ENCODE measurements at regions not wholly inside any gene's neighbourhood (a gene's known extent, or its start where the extent isn't known, plus 50 kb on each side); places are given as distances from the start of the nearest gene placed in this dataset.

- DNase-seq: no peak
These were observed 174.2 kb upstream of the PLEKHG7 start for GRCh38 chr12:92528586-92528985.

DNA sequence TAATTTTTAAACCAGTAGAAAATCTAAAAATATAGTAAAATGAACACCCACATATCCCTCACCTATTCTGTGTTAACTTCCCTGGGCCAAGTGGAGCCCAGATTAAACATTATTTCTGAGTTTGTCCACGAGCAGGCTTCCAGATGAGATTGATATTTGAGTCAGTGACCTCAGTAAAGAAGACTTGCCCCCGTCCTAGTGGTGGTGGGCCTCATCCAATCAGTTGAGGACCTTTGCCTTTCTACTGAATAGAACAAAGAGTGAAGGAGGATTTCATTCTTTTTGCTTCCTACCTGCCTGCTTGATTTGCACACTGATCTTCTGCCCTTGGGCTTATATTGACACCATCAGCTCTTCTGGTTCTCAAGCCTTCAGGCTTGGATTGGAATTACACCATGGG lies 174.7 kb upstream of the PLEKHG7 start:
- DNase-seq: no peak

GRCh38 chr12:92524489-92524888 lies 178.3 kb upstream of the PLEKHG7 start:
- DNase-seq: no peak

GRCh38 chr12:92520511-92520910 lies 182.3 kb upstream of the PLEKHG7 start:
- no peak for DNase-seq

- DNase-seq: no peak
These were observed 183.5 kb upstream of the PLEKHG7 start for GRCh38 chr12:92519284-92519683.

- DNase-seq: no peak
These were observed 184.7 kb upstream of the PLEKHG7 start for GRCh38 chr12:92518071-92518470.

DNA sequence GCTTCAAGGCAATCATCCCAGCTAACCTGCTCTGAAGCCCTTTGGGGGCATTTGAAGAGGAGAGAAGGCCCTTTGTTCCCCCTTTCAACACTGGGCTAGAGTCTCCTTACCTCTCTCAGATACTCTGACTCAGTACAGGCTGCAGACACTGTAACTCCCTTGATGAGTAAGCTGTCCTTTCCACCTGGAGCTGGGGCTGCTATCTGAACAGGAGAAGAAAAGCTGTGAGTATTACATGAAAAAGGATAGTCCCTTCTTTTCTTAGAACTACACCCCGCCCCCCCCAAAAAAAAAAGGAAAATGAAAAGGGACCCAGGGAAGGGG lies 186.6 kb upstream of the PLEKHG7 start:
- DNase-seq: no peak

- DNase-seq: no peak
These were observed 189.5 kb upstream of the PLEKHG7 start for GRCh38 chr12:92513231-92513730.

DNA sequence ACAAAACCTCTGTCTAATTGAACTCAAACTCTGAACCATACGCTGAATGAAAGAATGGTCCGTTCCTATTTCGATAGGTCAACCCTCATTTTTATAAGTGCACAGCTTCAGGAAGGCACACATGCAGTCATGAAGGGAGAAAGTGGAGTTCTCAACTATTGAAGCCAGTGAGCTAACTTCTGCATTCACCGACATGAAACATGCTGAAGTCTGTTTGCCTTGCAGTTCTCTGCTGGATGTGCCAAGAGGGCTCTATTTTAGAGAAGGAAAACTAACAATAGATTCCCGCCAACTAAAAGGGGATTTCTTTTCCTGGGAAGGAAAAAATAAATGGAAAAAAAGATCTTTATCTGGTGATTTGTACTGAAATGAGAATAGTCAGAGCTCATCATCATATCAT lies 191.0 kb upstream of the PLEKHG7 start:
- DNase-seq: no peak

DNA sequence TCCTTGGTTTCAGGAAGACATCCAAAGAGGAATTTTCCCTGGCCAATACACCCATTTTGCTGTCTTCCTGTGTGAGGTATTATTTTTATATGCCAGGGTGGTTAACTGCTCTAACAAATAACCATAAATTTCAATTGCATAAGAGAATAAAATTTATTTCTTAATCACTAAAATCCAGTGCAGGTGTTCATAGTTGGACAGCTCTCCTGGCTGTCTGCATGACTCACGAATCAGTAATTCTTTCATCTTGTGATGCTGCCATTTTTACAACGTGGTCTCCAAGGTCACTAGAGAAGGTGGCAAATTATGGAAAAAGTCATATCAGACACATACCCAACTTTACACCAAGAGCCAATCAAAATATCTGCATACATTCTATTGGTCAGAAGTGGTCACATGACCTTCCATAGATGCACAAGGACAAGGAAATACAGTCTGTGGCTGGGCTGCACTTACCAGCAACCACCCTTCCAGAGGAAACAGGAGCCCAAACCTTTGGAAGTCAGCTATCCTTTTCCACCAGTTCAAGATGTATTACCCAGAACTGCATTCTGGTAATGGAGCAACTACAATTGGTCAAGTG lies 193.5 kb upstream of the PLEKHG7 start:
- no peak for DNase-seq

GRCh38 chr12:92506891-92507290 lies 195.9 kb upstream of the PLEKHG7 start:
- no peak for DNase-seq

GRCh38 chr12:92506460-92506859 lies 196.3 kb upstream of the PLEKHG7 start:
- no peak for DNase-seq

DNA sequence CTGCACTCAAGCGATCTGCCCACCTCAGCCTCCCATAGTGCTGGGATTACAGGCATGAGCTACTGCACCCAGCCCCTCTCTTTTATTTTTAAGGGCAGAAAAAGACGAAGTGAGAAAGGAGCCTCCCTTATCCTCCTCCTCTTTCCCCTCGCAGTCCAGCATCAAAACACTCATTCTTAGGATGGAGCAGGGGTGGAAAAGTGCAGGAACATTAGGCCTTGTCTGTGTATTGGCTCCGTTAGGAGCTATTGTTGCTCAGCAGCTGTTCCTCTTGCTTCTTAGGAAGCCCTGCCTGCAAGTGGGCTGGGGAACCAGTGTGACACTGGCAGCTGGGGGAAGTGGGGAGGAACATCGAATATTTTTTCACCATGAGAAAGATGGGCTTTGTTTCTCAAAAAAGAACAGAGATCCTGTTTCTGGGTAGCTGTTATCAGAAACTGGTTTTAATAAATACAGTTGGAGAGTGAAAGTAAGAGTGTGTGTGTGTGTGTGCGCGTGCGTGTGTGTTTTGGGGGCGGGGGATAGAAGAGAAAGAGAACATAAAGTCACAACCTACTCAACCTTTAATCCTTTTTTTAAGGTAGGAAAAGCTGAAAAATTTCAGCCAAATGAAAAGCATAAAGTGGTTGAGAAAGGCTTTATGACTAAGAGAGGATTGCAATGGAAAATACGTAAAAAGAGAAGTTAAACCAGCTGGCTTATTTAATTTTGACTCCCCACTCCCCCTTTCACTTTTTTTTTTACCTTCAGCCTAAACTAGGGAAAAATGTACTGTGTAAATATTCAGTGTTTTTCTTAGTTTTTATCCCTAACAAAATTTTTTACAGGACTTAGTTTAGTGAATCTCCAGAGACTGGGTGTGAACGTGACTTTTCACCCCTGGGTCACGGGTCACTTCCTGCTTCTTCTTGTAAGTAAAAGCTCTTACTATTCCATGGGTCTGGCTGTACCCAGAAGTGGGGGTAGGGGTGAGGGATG lies 197.2 kb upstream of the PLEKHG7 start:
- DNase-seq: peak; percentile 32

DNA sequence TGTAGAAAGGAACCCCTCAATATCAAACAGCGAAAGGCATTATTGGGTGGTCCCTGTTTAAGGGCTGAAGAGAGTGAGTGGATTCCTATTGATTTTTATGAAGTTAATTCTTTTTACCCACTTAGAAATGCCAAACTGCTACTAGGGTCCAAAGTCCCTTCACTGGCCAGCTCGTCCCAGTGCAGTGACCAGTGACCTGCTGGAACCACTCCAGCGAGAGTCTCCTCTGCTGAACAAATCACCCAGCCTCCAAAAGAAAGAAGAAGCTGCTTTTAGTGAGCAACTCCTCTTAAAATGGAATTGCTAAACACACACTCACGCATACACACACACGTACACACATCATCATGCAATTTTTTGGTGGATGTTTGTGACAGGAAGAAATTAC lies 198.2 kb upstream of the PLEKHG7 start:
- no peak for DNase-seq

- DNase-seq: no peak
These were observed 198.7 kb upstream of the PLEKHG7 start for GRCh38 chr12:92503971-92504593.

DNA sequence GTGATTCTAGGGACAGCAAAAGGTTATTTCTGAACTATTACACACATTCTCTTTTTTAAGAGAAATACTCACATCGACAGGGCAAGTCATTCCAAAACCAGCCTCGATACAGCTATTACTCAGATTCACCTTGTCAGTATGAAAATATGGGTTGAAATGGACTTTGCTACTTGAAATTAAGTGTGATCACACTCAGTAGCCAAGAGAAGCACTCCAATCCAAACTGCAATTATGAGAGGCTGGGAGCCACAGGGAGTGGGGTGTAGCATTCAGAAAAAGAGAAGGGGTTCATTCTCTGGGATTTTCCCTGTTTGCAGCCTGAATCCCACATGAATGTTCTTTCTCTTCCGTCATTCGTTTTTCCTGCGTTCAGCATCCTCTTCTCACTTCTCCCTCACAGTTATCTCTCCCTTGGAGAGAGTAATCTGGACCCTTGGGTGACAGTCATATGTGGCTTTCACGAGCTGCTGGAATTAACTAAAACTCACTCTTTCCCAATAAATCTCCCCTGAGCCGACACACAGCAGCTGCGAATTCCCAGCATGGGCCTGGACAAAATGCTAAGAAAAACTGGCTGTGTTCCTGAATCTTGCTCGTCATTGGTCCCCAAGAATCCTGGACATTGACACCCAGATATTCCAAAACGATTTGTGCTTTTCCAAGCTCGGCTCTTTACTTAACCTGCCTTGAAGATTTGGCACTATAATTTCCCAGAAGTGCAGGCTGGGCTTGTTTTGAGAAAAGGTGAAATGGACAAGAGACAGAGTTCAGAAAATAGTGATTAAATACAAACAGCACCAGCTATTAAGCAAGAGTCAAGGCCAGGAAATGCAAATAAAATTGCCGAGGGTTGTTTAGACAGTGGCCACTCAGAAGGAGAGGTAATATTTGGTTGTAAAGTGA lies 199.5 kb upstream of the PLEKHG7 start:
- no peak for DNase-seq

- DNase-seq: no peak
These were observed 200.3 kb upstream of the PLEKHG7 start for GRCh38 chr12:92502417-92503028.

- no peak for DNase-seq
These were observed 206.0 kb upstream of the PLEKHG7 start for GRCh38 chr12:92496790-92497189.

- no peak for DNase-seq
These were observed 207.7 kb upstream of the PLEKHG7 start for GRCh38 chr12:92495108-92495507.

DNA sequence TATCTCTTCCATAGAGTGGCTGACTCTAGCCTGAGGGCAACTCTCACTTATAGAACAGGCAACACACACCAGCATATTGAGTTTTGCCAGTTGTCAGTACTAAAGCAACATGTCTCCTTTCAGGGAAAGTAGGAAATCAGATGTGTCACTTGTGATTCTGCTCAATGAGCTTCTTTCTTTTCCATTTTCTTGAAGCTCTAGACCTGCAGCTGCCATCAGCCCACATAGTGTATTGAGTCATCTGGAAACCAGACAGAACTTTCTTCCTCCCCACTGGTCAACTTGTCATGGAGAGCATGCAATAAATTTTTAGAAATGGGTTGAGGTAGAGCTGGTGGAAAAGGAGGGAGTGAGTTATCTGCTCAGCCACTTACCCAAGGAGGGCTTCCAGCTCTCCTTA lies 209.0 kb upstream of the PLEKHG7 start:
- DNase-seq: no peak

GRCh38 chr12:92492995-92493394 lies 209.8 kb upstream of the PLEKHG7 start:
- DNase-seq: no peak

DNA sequence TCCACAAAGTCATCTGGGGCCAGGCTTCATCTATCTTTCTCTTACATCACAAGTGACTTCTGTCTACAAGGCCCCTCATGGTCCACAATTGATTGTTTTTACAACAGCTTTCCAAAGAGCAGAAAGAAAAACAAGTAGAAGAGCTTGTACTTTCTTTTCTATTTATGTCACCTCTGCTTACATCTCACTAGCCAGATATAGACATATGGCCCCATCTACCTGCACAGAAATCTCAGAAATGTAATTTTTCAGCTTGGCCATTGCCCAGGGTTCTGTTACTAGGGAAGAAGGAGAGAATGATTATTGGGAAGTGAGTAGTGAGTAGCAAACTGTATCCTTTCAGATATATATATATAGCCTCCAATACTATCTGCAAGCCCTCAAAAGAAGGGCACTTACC lies 210.5 kb upstream of the PLEKHG7 start:
- no peak for DNase-seq

Data from activated CD4-positive, alpha-beta T cell treated with anti-CD3 and anti-CD28 coated beads for 1 hour (primary cell).